Thoracic aorta (tissue), 2 donors: ENCODE measurements at regions not wholly inside any gene's neighbourhood (a gene's known extent, or its start where the extent isn't known, plus 50 kb on each side); places are given as distances from the start of the nearest gene placed in this dataset.

Experiments
- ATAC-seq: fragments of 150-250 bp; one replicate; pipeline ENCODE4 v1.8.0; 2017; ENCODE audit warnings: low read depth; ENCODE audit not compliant: insufficient number of reproducible peaks, low FRiP score
- DNase-seq: peaks from one replicate; pipeline ENCODE4 v3.0.0-alpha.2; 2020; ENCODE audit warnings: low spot score
- H3K27ac ChIP-seq, 2 donors: fragments of 200-600 bp; sonication (generic); 1 replicate in 1 of 2; 2 replicates in 1 of 2; pipeline ENCODE4 v1.5.1; 2016; ENCODE audit warnings: mild to moderate bottlenecking in 2 of 2, moderate library complexity in 2 of 2
- H3K27me3 ChIP-seq: fragments of 200-600 bp; sonication (generic); replicated peaks from 2 replicates; pipeline ENCODE4 v1.6.0; 2016; ENCODE audit warnings: mild to moderate bottlenecking; ENCODE audit not compliant: insufficient read depth
- H3K36me3 ChIP-seq: fragments of 200-600 bp; sonication (generic); one replicate; pipeline ENCODE4 v1.5.1; 2016
- H3K4me1 ChIP-seq, 2 donors: fragments of 200-600 bp; sonication (generic); 1 replicate in 1 of 2; 2 replicates in 1 of 2; pipeline versions ENCODE4 v1.5.1 to v1.6.0; 2016; ENCODE audit warnings: low read depth in 2 of 2, mild to moderate bottlenecking in 1 of 2; ENCODE audit not compliant: control insufficient read depth in 1 of 2
- H3K4me3 ChIP-seq: fragments of 200-600 bp; sonication (generic); 2 replicates; pipeline ENCODE4 v1.5.1; 2016; ENCODE audit warnings: mild to moderate bottlenecking
- H3K9me3 ChIP-seq: fragments of 200-600 bp; sonication (generic); 2 replicates; pipeline ENCODE4 v1.5.1; 2016
- CTCF ChIP-seq: fragments of 200-600 bp; sonication (generic); IDR thresholded peaks from one replicate; pipeline ENCODE4 v1.5.1; 2019; ENCODE audit warnings: antibody characterized with exemption

DNA sequence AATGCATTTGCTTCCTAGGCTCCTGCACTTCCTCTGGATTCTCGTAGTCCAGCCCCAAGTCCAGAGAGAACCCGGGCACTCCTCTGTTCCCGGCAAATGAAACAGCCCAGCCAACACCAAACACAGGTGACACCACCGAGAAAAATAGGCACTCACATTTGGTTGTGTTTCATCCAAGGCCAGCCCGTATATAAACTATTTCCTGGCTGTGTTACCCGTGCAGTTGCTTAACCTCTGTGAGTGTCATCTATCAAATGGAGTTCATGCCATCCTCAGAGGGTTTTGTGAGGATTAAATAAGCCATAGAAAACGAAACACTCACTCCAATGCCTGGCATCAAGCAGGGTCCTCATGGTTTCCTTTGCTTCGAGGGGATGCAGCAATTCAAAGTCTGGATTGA lies 115.2 kb downstream of the BOD1 start:
- H3K27ac ChIP-seq, result no peak overlapping the region
- no peak overlapping the region for H3K4me3 ChIP-seq
- H3K9me3 ChIP-seq, result peaks cover 4% of the 10 kb centered on the region
- no peaks in the 10 kb centered on the region for H3K27me3 ChIP-seq
- H3K36me3 ChIP-seq, result no peaks in the 10 kb centered on the region
- ATAC-seq, result no peak
- DNase-seq, result no peak
- no peak for TF ChIP-seq CTCF
- peaks cover 24 to 40% of the 10 kb centered on the region in 2 donors for H3K4me1 ChIP-seq

DNA sequence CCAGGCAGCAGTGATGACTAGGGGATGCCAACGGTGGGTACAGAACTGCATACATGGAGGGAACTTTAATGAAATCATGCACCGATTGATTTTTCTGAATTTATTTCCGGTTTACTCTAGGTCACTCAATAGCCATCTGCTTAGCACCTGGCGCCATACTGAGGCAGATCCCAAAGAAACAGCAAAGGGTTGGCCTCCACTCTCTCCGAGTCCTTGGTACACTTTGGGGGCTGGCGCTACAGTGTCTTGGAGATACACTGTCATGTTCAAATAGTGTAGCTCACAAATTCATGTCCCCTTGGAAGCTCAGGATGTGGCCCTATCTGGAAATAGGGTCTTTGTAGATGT lies 116.3 kb downstream of the BOD1 start:
- Histone ChIP-seq H3K27me3 (no peaks in the 10 kb centered on the region), H3K27ac (peak overlapping the region; percentile 53 to 78), H3K4me3 (no peak overlapping the region), H3K4me1 (peaks cover 25 to 47% of the 10 kb centered on the region in 2 donors), H3K36me3 (no peaks in the 10 kb centered on the region), H3K9me3 (no peaks in the 10 kb centered on the region)
- ATAC-seq (no peak), DNase-seq (no peak)
- no peak for TF ChIP-seq CTCF

DNA sequence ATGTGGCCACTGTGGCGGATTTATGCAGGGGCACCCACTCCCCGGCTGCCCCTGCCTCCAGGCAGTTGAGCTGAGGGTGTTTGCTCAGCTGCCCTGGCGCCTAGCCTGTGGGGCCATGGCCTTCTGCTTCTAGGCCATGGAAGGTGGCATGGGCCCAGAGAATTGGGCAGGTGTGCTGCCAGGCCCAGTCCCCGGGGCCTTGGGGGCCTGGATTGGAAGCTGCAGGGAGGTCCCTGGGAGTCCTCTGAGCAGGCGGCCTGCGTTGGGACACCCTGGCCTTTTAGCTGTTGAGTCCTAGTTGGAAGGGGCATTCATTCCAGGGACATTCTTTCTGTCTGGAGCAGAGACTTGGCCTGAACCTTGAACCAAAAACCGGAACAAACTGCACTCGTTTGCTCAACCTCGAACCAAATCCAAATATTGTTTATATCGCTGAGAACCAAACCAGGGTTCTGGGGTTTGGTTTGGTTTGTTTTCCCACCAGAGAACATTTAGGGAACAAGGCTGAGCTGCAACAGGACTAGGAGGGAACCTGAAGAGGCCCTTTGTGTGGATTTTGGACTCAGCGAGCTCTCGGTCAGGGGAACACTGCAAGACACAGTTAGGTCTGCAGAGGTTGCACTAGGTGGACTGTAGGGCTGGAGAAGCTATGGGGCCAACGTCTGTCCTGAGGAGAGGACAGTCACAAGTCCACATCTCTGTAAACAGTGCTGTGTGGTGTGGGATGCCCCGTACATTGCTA lies 116.8 kb downstream of the BOD1 start:
- Histone ChIP-seq H3K4me1 (peaks cover 25 to 47% of the 10 kb centered on the region in 2 donors), H3K9me3 (no peaks in the 10 kb centered on the region), H3K4me3 (no peak overlapping the region), H3K27me3 (no peaks in the 10 kb centered on the region), H3K27ac (peak overlapping the region; percentile 53 to 78), H3K36me3 (no peaks in the 10 kb centered on the region)
- DNase-seq, result no peak
- no peak for TF ChIP-seq CTCF
- ATAC-seq, result no peak

GRCh38 chr5:173498739-173499470 lies 117.5 kb downstream of the BOD1 start:
- Histone ChIP-seq H3K9me3 (no peaks in the 10 kb centered on the region), H3K27me3 (no peaks in the 10 kb centered on the region), H3K27ac (peak overlapping the region; percentile 53 to 78), H3K36me3 (no peaks in the 10 kb centered on the region), H3K4me3 (peak overlapping the region; percentile 25), H3K4me1 (peaks cover 25 to 47% of the 10 kb centered on the region in 2 donors)
- DNase-seq, result no peak
- ATAC-seq, result no peak
- TF ChIP-seq CTCF, result no peak

GRCh38 chr5:173498286-173498685 lies 118.2 kb downstream of the BOD1 start:
- Histone ChIP-seq H3K4me1 (peaks cover 25 to 47% of the 10 kb centered on the region in 2 donors), H3K27ac (peak overlapping the region; percentile 53 to 78), H3K27me3 (no peaks in the 10 kb centered on the region), H3K4me3 (peak overlapping the region; percentile 25), H3K36me3 (no peaks in the 10 kb centered on the region), H3K9me3 (no peaks in the 10 kb centered on the region)
- ATAC-seq, result no peak
- no peak for DNase-seq
- no peak for TF ChIP-seq CTCF
